ENCODE measurements at regions not wholly inside any gene's neighbourhood (a gene's known extent, or its start where the extent isn't known, plus 50 kb on each side); places are given as distances from the start of the nearest gene placed in this dataset.

GRCh38 chr2:129062146-129062912 lies 743.7 kb upstream of the HS6ST1 start:
- no peak for DNase-seq

GRCh38 chr2:129067070-129067469 lies 748.4 kb upstream of the HS6ST1 start:
- DNase-seq = no peak

DNA sequence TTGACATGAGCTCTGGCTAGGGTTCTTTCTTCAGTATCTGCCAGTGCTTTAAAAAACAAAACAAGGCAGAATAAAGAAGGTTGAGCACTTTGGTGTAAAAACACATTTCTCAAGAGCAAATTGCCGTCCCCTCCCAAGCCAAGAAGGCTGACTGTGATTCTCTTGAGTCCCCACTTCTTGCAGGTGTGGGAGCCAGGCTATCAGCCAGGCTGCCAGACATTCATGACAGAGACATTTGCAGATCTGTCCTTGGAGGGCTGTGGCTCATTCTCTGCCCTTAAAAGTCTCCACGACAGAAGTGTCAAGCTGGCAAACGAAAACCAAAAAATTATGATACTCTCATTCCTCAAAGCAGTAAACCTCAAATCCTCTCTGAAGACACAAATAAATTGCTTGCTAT lies 749.3 kb upstream of the HS6ST1 start:
- no peak for DNase-seq

GRCh38 chr2:129068543-129068942 lies 749.9 kb upstream of the HS6ST1 start:
- no peak for DNase-seq

- no peak for DNase-seq
Observed at GRCh38 chr2:129069875-129070594, 751.4 kb upstream of the HS6ST1 start.

- DNase-seq = no peak
Observed at GRCh38 chr2:129070663-129071062, 752.0 kb upstream of the HS6ST1 start.

DNA sequence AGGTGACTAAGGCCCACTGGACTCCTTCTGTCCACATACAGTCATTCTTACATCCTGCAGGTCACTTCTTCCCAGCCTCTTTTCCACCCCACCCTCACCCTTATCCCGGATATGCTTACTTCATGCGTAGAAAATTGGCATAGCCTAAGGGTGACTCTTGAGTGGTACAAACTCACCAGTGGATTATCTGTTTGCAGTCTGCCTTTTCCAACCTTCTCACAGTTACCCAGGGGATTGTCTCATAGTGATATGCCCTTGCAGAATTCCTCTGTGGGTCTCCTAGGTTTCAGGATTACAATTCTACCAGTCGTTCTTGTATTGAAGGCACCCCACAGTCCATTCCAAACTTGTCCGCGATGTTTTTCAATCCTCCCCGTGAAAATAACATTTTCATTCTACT lies 752.9 kb upstream of the HS6ST1 start:
- DNase-seq = no peak

- DNase-seq = no peak
Observed at GRCh38 chr2:129074298-129074920, 755.7 kb upstream of the HS6ST1 start.

DNA sequence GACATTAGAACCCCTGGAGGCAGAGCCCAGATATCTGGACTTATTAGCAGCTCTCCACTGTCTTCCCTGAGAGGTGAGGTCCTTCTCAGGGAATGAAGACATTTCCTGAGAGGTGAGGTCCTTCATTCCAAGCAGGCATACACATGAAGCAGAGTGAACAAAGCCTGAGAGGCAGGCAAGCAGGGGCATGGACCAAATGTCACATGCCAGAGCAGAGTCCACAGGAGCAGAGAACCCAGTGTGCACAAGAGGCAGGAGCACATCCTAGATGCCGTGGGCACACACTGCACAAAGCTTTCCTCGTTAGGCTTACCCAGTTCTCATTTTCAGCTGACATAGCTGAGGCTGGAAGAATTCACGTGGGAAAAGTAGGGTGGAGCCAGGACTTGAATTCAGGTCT lies 759.9 kb upstream of the HS6ST1 start:
- no peak for DNase-seq

DNA sequence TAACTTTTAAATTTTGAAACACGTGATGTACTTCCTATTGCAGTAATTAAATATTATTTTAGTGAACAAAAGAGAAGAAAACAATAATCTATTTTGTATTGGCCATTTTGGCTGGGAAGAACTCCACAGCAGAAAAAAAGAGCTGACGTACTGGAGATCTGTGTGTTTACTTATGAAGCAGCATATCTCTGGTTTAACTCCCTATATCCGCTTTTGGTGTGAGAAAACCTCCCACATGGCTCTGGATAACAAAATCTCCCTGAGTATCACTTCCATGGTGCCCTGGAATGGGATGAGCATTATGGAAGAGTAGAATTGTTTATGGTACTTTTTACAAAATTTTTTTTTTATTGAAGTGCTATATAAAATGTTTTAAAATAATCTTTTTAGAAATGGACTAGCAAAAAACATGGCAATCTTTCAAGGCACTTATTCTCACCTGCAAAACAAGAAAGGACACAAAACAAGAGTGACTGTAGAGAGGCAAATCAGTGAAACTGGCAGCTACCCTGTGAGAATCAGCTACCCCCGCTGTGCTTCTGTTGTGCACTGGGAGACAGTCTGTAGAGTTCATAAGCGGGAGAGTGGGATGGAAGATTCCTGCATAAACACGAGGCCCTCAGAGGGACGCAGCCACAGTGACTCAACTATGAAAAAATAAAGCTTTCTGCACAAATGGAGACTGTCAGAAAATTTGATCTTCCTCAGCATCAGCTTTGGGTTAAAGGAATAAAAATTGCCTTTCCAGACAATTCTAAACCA lies 762.2 kb upstream of the HS6ST1 start:
- no peak for DNase-seq

- DNase-seq = no peak
Observed at GRCh38 chr2:129085386-129085785, 766.7 kb upstream of the HS6ST1 start.

DNA sequence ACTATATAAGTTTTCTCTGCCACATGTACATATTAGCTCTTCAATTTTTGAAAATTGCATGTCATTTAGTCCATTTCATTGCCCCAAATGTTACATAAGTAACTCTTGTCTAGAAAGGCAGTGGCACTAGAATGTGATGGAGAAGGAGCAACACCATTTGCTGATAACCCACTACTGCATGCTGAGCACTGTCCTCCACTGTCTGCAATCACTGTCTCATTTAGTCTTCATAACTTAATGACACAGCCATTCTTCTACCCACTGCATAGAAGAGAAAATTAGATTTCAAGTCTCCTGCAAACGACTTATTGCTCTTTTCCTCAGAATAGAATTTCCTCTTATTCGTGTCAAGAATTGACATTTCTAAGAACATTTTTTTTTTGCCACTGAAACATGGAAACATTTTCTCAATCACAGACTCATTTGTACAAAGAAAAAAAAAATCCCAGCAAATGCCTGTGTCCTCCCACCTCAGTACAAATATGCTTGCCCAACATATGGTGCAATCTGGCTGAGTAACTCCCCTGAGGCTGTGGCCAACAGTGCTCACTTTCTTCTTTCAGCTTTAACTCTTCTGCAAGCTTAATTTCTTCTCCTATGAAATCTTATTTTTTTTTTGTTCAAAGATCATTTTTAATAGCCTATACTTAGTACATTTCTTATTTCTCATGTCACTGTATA lies 768.6 kb upstream of the HS6ST1 start:
- no peak for DNase-seq

DNA sequence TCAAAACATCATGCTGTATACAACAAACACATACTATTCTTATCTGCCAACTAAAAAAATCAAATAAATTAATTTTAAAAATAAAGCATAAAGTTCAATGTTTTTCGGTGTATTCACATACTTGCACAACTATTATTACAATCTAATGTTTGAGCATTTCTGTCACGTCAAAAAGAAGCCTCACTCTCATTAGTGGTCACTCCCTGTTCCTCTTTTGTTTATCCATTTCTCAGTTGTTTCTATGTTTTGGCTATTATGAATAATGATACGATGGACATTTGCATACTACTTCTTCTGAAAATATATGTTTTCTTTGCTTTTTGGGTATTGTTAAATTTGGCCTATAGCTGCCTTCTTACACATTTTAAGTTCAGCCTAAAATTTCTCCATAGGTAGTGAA lies 773.0 kb upstream of the HS6ST1 start:
- DNase-seq = no peak

DNA sequence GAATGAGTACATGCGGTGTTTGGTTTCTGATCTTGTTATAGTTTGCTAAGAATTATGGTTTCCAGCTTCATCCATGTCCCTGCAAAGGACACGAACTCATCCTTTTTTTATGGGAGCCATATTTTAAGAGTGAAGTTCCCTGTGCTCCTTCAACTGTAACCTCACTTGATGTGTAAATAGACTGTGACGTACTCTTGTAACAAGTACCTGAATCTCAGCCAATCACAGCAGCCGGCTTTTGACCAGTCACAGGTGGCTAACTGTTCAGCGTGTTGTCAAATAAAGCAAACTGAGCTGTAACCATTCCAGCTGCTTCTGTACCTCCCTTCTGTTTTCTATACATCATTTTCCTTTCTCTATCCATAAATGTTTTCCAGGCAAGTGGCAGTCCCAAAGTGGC lies 774.3 kb upstream of the HS6ST1 start:
- DNase-seq = no peak

- DNase-seq = no peak
Observed at GRCh38 chr2:129101186-129101585, 782.5 kb upstream of the HS6ST1 start.

DNA sequence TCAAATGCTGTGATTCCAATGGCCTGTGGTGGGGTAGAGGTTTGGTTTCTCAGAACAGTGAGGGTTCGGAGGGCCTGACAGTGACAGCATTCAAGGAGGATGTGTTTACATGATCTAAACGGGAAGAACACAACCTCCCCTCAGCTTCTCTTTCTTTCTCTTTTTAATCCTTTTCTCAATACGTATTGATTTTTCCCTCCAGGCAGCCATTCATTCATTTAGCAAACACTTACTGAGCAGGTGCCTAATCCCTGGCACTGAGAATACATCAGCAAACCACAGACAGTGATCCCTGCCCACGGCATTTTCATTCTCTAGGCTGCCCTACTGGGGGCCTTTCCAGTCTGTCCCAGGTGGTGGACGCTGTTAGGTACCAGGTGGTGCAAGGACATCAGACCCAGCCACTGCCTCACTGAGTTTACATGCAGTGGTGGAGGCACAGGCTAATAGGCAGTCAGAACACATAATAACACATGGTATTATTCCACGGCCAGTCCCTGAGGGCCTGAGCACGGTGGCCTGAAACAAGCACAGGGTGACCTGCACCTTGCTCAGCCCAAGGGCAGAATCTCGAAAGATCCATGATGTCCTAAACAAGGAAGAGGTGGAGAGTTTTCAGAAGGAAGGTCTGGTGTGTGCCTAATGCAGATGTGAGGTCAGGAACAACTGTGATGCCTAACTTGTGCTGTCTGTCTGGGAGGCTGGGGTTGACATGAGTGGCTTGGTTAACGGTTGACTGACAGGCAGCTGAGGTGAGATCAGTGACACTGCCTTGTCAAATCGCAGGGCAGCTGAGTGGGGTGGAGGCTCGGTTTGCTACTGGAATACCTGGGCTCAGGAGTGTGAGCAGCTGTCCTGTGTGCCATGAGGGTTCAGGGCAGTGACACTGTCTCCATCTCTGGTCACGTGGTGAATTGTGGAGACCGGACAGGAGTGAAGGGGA lies 785.5 kb upstream of the HS6ST1 start:
- no peak for DNase-seq

GRCh38 chr2:129112181-129112580 lies 793.5 kb upstream of the HS6ST1 start:
- DNase-seq = no peak

DNA sequence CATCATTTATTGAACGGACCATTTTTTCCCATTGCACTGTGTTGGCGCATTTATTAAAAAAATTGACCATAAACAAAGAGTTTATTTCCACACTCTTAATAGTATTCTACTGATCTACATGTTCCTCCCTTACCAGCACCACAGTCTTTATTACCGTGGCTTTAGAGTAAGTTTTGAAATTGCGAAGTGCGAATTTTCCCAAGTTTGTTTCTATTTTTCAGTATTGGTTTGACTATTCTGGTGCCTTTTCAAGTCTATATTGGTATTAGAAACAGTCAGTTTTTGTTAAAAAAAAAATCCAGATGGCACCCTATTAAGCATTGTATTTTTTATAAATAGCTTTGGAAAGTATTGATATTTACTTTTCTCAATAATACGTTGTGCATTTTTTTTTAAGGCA lies 795.1 kb upstream of the HS6ST1 start:
- DNase-seq = no peak

- no peak for DNase-seq
Observed at GRCh38 chr2:129117434-129117833, 798.8 kb upstream of the HS6ST1 start.

GRCh38 chr2:129118296-129118695 lies 799.6 kb upstream of the HS6ST1 start:
- DNase-seq = no peak

- DNase-seq = no peak
Observed at GRCh38 chr2:129129087-129129486, 810.4 kb upstream of the HS6ST1 start.

All from T-helper 9 cell (primary cell).